Upper lobe of left lung (tissue), 4 donors: ENCODE measurements at regions not wholly inside any gene's neighbourhood (a gene's known extent, or its start where the extent isn't known, plus 50 kb on each side); places are given as distances from the start of the nearest gene placed in this dataset.

Experiments
- CTCF ChIP-seq, 6 experiments: fragments of 450-650 bp in 4 of 6; fragments of 200-600 bp in 2 of 6; sonication (generic) in 2 of 6; IDR thresholded peaks; one replicate each; pipeline ENCODE4 v1.5.1; 2016 to 2019; ENCODE audit warnings: antibody characterized with exemption in 6 of 6
- EP300 ChIP-seq, 4 donors: sonication (generic); formaldehyde crosslinking; IDR thresholded peaks; one replicate each; pipeline ENCODE4 v1.5.1; 2017; ENCODE audit warnings: antibody characterized with exemption in 4 of 4, control low read depth in 2 of 4
- POLR2A ChIP-seq, 4 donors: fragments of 450-650 bp; IDR thresholded peaks; one replicate each; pipeline ENCODE4 v1.5.1; 2016 to 2017; ENCODE audit warnings: antibody characterized with exemption in 4 of 4, mild to moderate bottlenecking in 2 of 4
- POLR2AphosphoS5 ChIP-seq, 2 donors: sonication (generic); formaldehyde crosslinking; IDR thresholded peaks; one replicate each; pipeline ENCODE4 v1.5.1; 2017; ENCODE audit warnings: antibody characterized with exemption in 2 of 2

GRCh38 chr3:18593231-18593630 lies 168.1 kb upstream of the SATB1 start:
- no peak for TF ChIP-seq CTCF (IDR thresholded peaks at IDR 0.05)
- no peak for TF ChIP-seq EP300 (IDR thresholded peaks at IDR 0.05)
- no peak for TF ChIP-seq POLR2A (IDR thresholded peaks at IDR 0.05)
- no peak for TF ChIP-seq POLR2AphosphoS5 (IDR thresholded peaks at IDR 0.05)
